Glutamatergic neuron (in vitro differentiated cells): ENCODE measurements at regions not wholly inside any gene's neighbourhood (a gene's known extent, or its start where the extent isn't known, plus 50 kb on each side); places are given as distances from the start of the nearest gene placed in this dataset.

ENCODE experiments used
- DNase-seq: peaks from one replicate; pipeline ENCODE4 v3.0.0; 2022
- H3K27ac Mint-ChIP-seq: one replicate; pipeline ENCODE4 v1.8.0; 2020; ENCODE audit warnings: mild to moderate bottlenecking, mixed read lengths, inconsistent platforms; ENCODE audit not compliant: unreplicated experiment
- H3K27me3 Mint-ChIP-seq: one replicate; pipeline ENCODE4 v1.8.0; 2020; ENCODE audit warnings: mild to moderate bottlenecking, moderate library complexity, mixed read lengths, inconsistent platforms; ENCODE audit not compliant: unreplicated experiment
- H3K36me3 Mint-ChIP-seq: one replicate; pipeline ENCODE4 v1.8.0; 2020; ENCODE audit warnings: mild to moderate bottlenecking, mixed read lengths, inconsistent platforms; ENCODE audit not compliant: unreplicated experiment
- H3K4me1 Mint-ChIP-seq: one replicate; pipeline ENCODE4 v1.8.0; 2020; ENCODE audit warnings: mild to moderate bottlenecking, low read depth, mixed read lengths, inconsistent platforms; ENCODE audit not compliant: unreplicated experiment
- H3K4me3 Mint-ChIP-seq: one replicate; pipeline ENCODE4 v1.8.0; 2020; ENCODE audit warnings: mild to moderate bottlenecking, mixed read lengths, inconsistent platforms; ENCODE audit not compliant: unreplicated experiment
- H3K9me3 Mint-ChIP-seq: one replicate; pipeline ENCODE4 v1.8.0; 2020; ENCODE audit warnings: mild to moderate bottlenecking, moderate library complexity, mixed read lengths, inconsistent platforms; ENCODE audit not compliant: unreplicated experiment
- TF ChIP-seq, protein P1 (sequence below): fragments of 200-600 bp; sonication (generic); IDR thresholded peaks from one replicate; pipeline ENCODE4 v1.5.0; 2021; ENCODE audit not compliant: partially characterized antibody, unreplicated experiment

DNA sequence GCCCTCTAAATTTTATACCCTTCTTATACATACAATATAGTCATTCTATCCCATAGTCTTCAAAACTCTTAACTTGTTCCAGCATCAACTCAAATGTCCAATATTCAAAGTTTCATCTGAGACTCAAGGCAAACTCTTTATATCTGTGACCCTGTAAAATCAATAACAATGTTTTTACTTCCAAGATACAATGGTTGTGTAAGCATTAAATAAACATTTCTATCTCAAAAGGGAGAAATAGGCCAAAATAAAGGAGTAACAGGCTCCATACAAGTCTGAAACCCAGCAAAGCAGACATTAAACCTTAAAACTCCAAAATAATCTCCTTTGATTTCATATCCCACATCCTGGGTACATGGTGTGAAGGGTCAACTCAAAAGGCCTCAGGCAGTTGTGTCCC lies 1299.1 kb downstream of the MRPL39 start:
- Mint-ChIP-seq H3K9me3 (peaks cover 9% of the 10 kb centered on the region), H3K27ac (peak overlapping the region; percentile 84), H3K4me3 (no peak overlapping the region), H3K4me1 (peaks cover 32% of the 10 kb centered on the region), H3K27me3 (peaks cover 3% of the 10 kb centered on the region), H3K36me3 (no peaks in the 10 kb centered on the region)
- DNase-seq: no peak
- TF ChIP-seq, protein P1, sequence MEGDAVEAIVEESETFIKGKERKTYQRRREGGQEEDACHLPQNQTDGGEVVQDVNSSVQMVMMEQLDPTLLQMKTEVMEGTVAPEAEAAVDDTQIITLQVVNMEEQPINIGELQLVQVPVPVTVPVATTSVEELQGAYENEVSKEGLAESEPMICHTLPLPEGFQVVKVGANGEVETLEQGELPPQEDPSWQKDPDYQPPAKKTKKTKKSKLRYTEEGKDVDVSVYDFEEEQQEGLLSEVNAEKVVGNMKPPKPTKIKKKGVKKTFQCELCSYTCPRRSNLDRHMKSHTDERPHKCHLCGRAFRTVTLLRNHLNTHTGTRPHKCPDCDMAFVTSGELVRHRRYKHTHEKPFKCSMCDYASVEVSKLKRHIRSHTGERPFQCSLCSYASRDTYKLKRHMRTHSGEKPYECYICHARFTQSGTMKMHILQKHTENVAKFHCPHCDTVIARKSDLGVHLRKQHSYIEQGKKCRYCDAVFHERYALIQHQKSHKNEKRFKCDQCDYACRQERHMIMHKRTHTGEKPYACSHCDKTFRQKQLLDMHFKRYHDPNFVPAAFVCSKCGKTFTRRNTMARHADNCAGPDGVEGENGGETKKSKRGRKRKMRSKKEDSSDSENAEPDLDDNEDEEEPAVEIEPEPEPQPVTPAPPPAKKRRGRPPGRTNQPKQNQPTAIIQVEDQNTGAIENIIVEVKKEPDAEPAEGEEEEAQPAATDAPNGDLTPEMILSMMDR: no peak

DNA sequence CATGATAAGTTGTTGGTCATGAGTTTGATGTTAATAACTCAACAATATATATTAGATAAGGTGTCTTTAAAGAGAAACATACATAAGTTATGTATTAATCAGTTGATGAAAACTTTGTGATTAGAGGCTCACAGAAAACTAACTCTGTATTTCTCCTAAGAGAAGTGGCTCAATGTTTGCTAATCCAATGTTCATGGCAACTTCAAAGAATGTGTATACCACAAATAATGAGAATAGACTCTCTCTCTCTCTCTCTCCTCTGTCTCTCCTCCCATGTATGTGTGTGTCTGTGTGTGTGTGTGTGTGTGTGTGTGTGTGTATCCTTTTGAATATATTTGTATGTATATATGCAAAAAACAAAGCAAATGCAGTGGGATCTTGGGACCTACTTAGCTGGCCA lies 1304.9 kb downstream of the MRPL39 start:
- peaks cover 9% of the 10 kb centered on the region for H3K4me1 Mint-ChIP-seq
- TF ChIP-seq, protein P1: no peak
- peaks cover 4% of the 10 kb centered on the region for H3K9me3 Mint-ChIP-seq
- H3K36me3 Mint-ChIP-seq: no peaks in the 10 kb centered on the region
- peaks cover 2% of the 10 kb centered on the region for H3K27me3 Mint-ChIP-seq
- DNase-seq: no peak
- peak overlapping the region; percentile 33 for H3K27ac Mint-ChIP-seq
- no peak overlapping the region for H3K4me3 Mint-ChIP-seq

DNA sequence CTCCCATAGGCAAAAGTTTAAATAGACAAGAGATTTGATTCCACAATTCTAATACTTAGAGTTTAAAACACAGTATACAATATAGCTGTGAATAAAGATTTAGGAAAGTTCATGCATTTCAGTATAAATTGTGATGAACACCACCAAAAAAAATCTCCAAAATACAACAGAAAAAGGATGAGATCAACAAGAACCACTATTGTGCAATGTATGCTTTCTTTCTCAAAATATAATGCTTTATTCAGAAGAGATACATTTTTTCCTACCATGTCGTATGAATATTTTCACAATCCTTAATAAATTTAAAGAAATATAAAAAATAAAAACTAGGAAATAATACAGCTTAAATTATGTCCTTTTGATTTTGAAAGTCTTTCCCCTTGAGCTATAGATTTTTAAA lies 1309.2 kb downstream of the MRPL39 start:
- H3K4me1 Mint-ChIP-seq: peaks cover 7% of the 10 kb centered on the region
- TF ChIP-seq, protein P1: no peak
- no peak overlapping the region for H3K27ac Mint-ChIP-seq
- no peak overlapping the region for H3K4me3 Mint-ChIP-seq
- peaks cover 1% of the 10 kb centered on the region for H3K9me3 Mint-ChIP-seq
- no peak for DNase-seq
- no peaks in the 10 kb centered on the region for H3K36me3 Mint-ChIP-seq
- no peaks in the 10 kb centered on the region for H3K27me3 Mint-ChIP-seq

DNA sequence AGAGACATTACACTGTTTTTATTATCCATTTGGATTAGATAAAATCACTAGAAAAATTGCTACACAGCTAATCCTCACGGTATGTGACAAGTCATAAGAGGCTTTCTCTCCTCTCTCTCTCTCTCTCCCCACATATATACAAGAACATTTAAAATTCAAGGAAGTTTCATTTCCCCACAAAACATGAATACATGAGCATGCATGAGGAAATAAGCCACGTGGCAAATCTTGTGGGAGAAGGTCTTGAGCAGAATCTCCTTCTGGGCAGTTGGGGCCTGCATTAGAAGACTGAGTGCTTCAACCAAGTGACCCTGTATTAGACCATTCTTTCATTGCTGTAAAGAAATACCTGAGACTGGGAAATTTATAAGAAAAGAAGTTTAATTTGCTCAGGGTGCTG lies 1313.1 kb downstream of the MRPL39 start:
- Mint-ChIP-seq H3K4me3 (no peak overlapping the region), H3K9me3 (no peaks in the 10 kb centered on the region), H3K27me3 (no peaks in the 10 kb centered on the region)

DNA sequence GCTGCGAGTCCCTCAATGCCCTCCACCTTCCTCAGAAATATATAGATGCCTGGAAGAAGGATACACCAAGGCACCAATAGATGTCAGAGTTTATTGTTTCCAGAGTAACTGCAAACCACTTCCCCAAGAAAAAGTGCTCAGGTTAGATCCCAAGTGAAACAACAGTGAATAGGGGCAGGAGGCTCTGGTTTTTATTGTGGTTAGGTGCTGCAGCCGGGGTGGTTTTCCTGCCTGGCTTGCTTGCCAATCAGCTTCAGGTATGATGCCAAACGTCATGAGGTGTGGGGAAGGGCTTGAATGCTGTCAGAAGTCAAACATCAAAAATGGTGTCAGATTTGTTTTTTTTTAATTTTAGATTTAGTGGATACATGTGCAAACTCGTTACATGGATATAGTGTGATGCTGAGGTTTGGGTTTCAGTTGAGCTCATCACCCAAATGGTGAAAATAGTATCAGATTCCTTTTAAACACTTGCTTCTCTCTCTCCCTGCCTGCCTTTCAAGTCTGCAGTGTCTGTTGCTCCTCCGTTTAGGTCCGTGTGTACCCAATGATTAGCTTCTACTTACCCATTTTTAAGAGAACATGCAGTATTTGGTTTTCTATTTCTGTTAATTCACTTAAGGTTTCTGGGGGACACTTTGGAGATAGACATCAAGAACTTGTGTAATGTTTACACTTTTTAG lies 1317.0 kb downstream of the MRPL39 start:
- Mint-ChIP-seq H3K9me3 (no peaks in the 10 kb centered on the region), H3K27ac (no peak overlapping the region), H3K27me3 (no peaks in the 10 kb centered on the region), H3K4me3 (no peak overlapping the region), H3K36me3 (no peaks in the 10 kb centered on the region), H3K4me1 (no peaks in the 10 kb centered on the region)
- TF ChIP-seq, protein P1: no peak
- DNase-seq: no peak

More for the DNA sequence above, 1313.1 kb downstream of the MRPL39 start:
- Mint-ChIP-seq H3K4me1 (peaks cover 1% of the 10 kb centered on the region), H3K36me3 (no peaks in the 10 kb centered on the region), H3K27ac (no peak overlapping the region)
- TF ChIP-seq, protein P1: no peak
- no peak for DNase-seq
